ENCODE measurements at regions not wholly inside any gene's neighbourhood (a gene's known extent, or its start where the extent isn't known, plus 50 kb on each side); places are given as distances from the start of the nearest gene placed in this dataset.

DNA sequence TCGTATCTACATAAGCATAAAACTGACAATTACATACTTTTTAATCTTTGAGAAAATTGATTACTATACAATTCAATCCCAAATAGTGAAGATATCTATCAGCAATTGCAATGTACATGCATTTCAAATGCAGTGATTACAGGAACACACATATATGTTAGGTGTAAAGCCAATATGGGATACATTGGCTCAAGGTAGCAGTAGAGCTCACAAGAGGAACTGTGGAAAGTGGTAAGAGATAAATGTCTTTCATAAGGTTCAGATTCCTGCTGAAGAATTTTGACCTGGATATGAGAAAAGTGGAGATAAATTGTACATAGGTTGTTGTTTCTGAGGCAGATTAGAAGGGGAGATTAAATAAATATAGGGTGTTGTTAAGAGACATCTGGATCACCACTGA lies 1280.5 kb downstream of the OTOL1 start:
- Histone ChIP-seq H3K4me3 (no peak overlapping the region), H3K27ac (no peak overlapping the region), H3K27me3 (replicated peaks; ENCODE audit: insufficient read depth) (no peaks in the 10 kb centered on the region), H3K36me3 (no peaks in the 10 kb centered on the region), H3K9me3 (no peaks in the 10 kb centered on the region), H3K4me1 (ENCODE audit: control insufficient read depth in 1 of 2, low read depth in 2 of 2) (no peaks in the 10 kb centered on the region)
- no peak for ATAC-seq (ENCODE audit: insufficient number of reproducible peaks, low FRiP score, low read depth)
- no peak for DNase-seq (ENCODE audit: low spot score)
- TF ChIP-seq, protein P1, sequence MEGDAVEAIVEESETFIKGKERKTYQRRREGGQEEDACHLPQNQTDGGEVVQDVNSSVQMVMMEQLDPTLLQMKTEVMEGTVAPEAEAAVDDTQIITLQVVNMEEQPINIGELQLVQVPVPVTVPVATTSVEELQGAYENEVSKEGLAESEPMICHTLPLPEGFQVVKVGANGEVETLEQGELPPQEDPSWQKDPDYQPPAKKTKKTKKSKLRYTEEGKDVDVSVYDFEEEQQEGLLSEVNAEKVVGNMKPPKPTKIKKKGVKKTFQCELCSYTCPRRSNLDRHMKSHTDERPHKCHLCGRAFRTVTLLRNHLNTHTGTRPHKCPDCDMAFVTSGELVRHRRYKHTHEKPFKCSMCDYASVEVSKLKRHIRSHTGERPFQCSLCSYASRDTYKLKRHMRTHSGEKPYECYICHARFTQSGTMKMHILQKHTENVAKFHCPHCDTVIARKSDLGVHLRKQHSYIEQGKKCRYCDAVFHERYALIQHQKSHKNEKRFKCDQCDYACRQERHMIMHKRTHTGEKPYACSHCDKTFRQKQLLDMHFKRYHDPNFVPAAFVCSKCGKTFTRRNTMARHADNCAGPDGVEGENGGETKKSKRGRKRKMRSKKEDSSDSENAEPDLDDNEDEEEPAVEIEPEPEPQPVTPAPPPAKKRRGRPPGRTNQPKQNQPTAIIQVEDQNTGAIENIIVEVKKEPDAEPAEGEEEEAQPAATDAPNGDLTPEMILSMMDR (IDR thresholded peaks at IDR 0.05) = no peak

- DNase-seq (ENCODE audit: low spot score) = no peak
- no peaks in the 10 kb centered on the region for H3K36me3 ChIP-seq
- no peak overlapping the region for H3K27ac ChIP-seq
- H3K4me3 ChIP-seq = no peak overlapping the region
- no peaks in the 10 kb centered on the region for H3K27me3 ChIP-seq (replicated peaks; ENCODE audit: insufficient read depth)
- TF ChIP-seq, protein P1 (IDR thresholded peaks at IDR 0.05) = no peak
- ATAC-seq (ENCODE audit: insufficient number of reproducible peaks, low FRiP score, low read depth) = no peak
- no peaks in the 10 kb centered on the region for H3K9me3 ChIP-seq
- no peaks in the 10 kb centered on the region for H3K4me1 ChIP-seq (ENCODE audit: control insufficient read depth in 1 of 2, low read depth in 2 of 2)
These were observed 1283.7 kb downstream of the OTOL1 start for GRCh38 chr3:162780313-162780712.

DNA sequence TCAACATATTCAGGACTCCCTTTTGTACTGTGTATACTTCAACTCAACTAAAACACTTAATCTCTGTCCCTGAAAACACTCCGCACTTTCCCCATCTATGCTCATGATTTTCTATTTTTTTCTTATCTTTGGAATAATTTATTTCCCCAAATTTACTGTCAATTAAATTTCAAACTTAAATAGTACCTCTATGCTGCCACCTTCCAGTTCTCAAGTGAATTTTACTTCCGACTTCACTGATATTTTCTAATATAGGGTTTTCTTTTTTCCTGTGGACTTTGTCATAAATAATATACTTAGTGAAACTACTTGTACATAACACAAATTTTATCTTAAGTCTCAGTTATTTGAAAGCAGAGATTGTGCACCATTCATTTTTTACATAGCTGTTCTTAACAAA lies 1303.3 kb downstream of the OTOL1 start:
- no peaks in the 10 kb centered on the region for H3K27me3 ChIP-seq (replicated peaks; ENCODE audit: insufficient read depth)
- no peaks in the 10 kb centered on the region for H3K9me3 ChIP-seq
- no peaks in the 10 kb centered on the region for H3K4me1 ChIP-seq (ENCODE audit: control insufficient read depth in 1 of 2, low read depth in 2 of 2)
- H3K36me3 ChIP-seq = no peaks in the 10 kb centered on the region
- TF ChIP-seq, protein P1 (IDR thresholded peaks at IDR 0.05) = no peak
- H3K4me3 ChIP-seq = no peak overlapping the region
- ATAC-seq (ENCODE audit: insufficient number of reproducible peaks, low FRiP score, low read depth) (no peak), DNase-seq (ENCODE audit: low spot score) (no peak)
- H3K27ac ChIP-seq = no peak overlapping the region

GRCh38 chr3:162802228-162802965 lies 1305.8 kb downstream of the OTOL1 start:
- Histone ChIP-seq H3K4me3 (no peak overlapping the region), H3K9me3 (no peaks in the 10 kb centered on the region), H3K36me3 (no peaks in the 10 kb centered on the region), H3K4me1 (ENCODE audit: control insufficient read depth in 1 of 2, low read depth in 2 of 2) (no peaks in the 10 kb centered on the region), H3K27ac (no peak overlapping the region), H3K27me3 (replicated peaks; ENCODE audit: insufficient read depth) (no peaks in the 10 kb centered on the region)
- no peak for ATAC-seq (ENCODE audit: insufficient number of reproducible peaks, low FRiP score, low read depth)
- DNase-seq (ENCODE audit: low spot score) = no peak
- TF ChIP-seq, protein P1 (IDR thresholded peaks at IDR 0.05) = no peak

DNA sequence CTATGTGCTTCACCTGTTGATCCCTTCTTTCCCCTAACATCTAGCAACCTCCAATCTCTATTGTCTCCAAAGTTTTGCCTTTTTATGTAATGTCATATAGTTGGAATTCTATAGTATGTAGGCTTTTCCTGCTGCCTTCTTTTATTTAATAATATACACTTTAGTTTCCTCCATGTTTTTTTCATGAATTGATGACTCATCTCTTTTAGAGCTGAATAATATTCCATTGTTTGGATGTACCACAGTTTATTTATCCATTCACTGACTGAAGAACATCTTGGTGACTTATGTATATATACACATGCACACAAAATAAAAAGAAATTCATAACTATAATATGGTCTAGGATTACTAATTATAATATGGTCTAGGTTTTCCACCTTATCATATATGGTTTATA lies 1314.2 kb downstream of the OTOL1 start:
- Histone ChIP-seq H3K27me3 (replicated peaks; ENCODE audit: insufficient read depth) (no peaks in the 10 kb centered on the region), H3K4me3 (no peak overlapping the region), H3K27ac (no peak overlapping the region), H3K4me1 (ENCODE audit: control insufficient read depth in 1 of 2, low read depth in 2 of 2) (no peaks in the 10 kb centered on the region), H3K36me3 (no peaks in the 10 kb centered on the region), H3K9me3 (no peaks in the 10 kb centered on the region)
- DNase-seq (ENCODE audit: low spot score) (no peak), ATAC-seq (ENCODE audit: insufficient number of reproducible peaks, low FRiP score, low read depth) (no peak)
- TF ChIP-seq, protein P1 (IDR thresholded peaks at IDR 0.05) = no peak

All from thoracic aorta (tissue), 2 donors.